ENCODE measurements at regions not wholly inside any gene's neighbourhood (a gene's known extent, or its start where the extent isn't known, plus 50 kb on each side); places are given as distances from the start of the nearest gene placed in this dataset.

- no peak for DNase-seq (ENCODE audit: low read depth)
- no peak for TF ChIP-seq CTCF (conservative IDR thresholded peaks at IDR 0.05; ENCODE audit: low read depth, low read length)
- H3K4me3 ChIP-seq (ENCODE audit: low read depth, low read length) = no peak overlapping the region
These were observed 82.6 kb downstream of the FOXL3 start for GRCh38 chr7:372546-372931.

- no peak overlapping the region for H3K4me3 ChIP-seq (ENCODE audit: low read depth, low read length)
- DNase-seq (ENCODE audit: low read depth) = no peak
- no peak for TF ChIP-seq CTCF (conservative IDR thresholded peaks at IDR 0.05; ENCODE audit: low read depth, low read length)
These were observed 83.2 kb downstream of the FOXL3 start for GRCh38 chr7:372932-373791.

GRCh38 chr7:373818-374705, 84.1 kb downstream of the FOXL3 start:
- H3K4me3 ChIP-seq (ENCODE audit: low read depth, low read length) = no peak overlapping the region
- no peak for TF ChIP-seq CTCF (conservative IDR thresholded peaks at IDR 0.05; ENCODE audit: low read depth, low read length)
- DNase-seq (ENCODE audit: low read depth) = no peak

- no peak overlapping the region for H3K4me3 ChIP-seq (ENCODE audit: low read depth, low read length)
- TF ChIP-seq CTCF (conservative IDR thresholded peaks at IDR 0.05; ENCODE audit: low read depth, low read length) = no peak
- DNase-seq (ENCODE audit: low read depth) = no peak
These were observed 84.8 kb downstream of the FOXL3 start for GRCh38 chr7:374706-375311.

- TF ChIP-seq CTCF (conservative IDR thresholded peaks at IDR 0.05; ENCODE audit: low read depth, low read length) = no peak
- no peak overlapping the region for H3K4me3 ChIP-seq (ENCODE audit: low read depth, low read length)
- DNase-seq (ENCODE audit: low read depth) = no peak
These were observed 85.4 kb downstream of the FOXL3 start for GRCh38 chr7:375321-375831.

GRCh38 chr7:375901-376305, 85.9 kb downstream of the FOXL3 start:
- no peak for TF ChIP-seq CTCF (conservative IDR thresholded peaks at IDR 0.05; ENCODE audit: low read depth, low read length)
- H3K4me3 ChIP-seq (ENCODE audit: low read depth, low read length) = no peak overlapping the region
- DNase-seq (ENCODE audit: low read depth) = no peak

Measured in choroid plexus epithelial cell (primary cell).